ENCODE measurements at regions not wholly inside any gene's neighbourhood (a gene's known extent, or its start where the extent isn't known, plus 50 kb on each side); places are given as distances from the start of the nearest gene placed in this dataset.
A peak's percentile ranks its signal among the peaks of the same experiment; 100 is the strongest.

DNA sequence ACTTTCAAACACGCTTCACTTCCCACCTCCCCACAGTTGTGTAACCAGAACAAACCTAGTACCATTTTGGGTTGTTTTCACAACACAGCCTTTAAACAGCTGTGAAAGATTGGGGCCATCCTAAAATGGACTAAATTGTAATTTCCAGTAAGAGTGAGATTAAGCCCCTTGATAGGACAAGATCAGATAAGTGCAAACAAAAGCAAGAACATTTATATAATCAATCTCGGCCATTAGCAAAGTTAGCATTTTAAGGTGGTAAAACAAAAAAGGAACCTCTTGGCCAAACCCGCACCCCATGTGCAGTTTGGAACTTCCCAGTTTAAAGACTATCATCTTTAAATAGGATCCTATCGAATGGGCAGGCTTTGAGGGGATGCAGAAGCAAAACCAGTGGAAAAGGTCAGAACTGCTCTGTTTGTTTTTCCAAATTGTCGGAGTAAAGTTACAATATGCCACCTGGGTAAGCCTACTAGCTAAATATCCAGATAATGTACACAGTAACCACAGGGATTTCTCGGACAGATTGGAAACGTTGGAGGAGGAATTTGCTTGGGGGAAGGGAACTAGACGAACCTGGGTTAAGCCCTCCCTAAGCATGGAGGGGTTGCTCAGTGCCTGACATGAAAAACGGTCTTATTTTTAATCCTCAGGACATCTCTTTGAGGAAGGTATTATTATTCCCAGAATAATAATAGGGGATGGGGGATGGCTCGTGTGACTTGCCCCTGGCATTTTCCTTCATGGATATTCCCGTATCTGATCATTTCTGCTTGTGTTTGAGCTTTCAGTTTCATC lies 159.8 kb upstream of the SALL4 start:
- no peak overlapping the region for H3K4me3 ChIP-seq (ENCODE audit: low read depth, low read length)
- no peaks in the 10 kb centered on the region for H3K4me1 ChIP-seq (ENCODE audit: control insufficient read depth, insufficient read depth, low read length, poor library complexity, severe bottlenecking)
- Mint-ChIP-seq H3K4me1 (peaks cover 0 to 3% (median 0%) of the 10 kb centered on the region in 4 donors), H3K9me3 (no peaks in the 10 kb centered on the region), H3K27me3 (peaks cover 18% of the 10 kb centered on the region), H3K27ac (no peak overlapping the region), H3K36me3 (no peaks in the 10 kb centered on the region), H3K4me3 (no peak overlapping the region)
- no peaks in the 10 kb centered on the region for H3K9me3 ChIP-seq (ENCODE audit: control insufficient read depth in 2 of 2, low read length in 2 of 2)
- no peaks in the 10 kb centered on the region for H3K36me3 ChIP-seq (ENCODE audit: control insufficient read depth, insufficient read depth, low read length)
- no peaks in the 10 kb centered on the region for H3K27me3 ChIP-seq (ENCODE audit: control insufficient read depth, insufficient read depth, low read length)
- ATAC-seq (ENCODE audit: low read depth in 2 of 2), result no peak
- H3K27ac ChIP-seq (ENCODE audit: insufficient read depth, low read length, poor library complexity, severe bottlenecking), result no peak overlapping the region
- no peak for DNase-seq

DNA sequence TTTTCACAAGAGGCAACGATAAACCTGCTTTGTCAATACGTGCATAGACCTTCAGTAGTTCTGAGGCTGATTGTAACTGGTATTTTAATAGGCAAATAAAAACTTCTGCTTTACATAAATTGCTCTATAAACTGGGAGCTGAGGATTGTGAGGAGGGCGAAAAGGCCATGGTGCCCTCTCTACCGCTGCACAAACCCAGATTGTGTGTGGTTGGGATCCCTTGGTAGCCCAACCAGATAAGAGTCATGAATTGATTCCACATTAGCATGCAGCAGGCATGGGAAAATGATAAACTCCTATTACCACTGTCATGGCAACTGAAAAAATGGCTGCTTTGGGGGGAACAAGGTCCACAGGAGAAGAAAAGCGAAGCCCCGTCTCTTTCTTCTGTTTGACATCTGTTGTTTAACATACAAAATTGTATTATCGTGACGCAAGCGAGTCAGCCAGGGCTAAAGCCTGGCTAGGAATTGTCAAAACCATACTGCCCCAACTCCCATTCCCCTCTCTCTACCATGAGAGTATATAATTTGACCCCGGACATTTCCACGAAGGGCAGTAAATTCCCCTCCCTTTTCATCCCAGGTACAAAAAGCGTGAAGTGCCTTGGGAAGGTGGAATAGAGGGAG lies 157.8 kb upstream of the SALL4 start:
- no peak overlapping the region for H3K27ac ChIP-seq (ENCODE audit: insufficient read depth, low read length, poor library complexity, severe bottlenecking)
- Mint-ChIP-seq H3K27ac (no peak overlapping the region), H3K4me3 (no peak overlapping the region)

DNA sequence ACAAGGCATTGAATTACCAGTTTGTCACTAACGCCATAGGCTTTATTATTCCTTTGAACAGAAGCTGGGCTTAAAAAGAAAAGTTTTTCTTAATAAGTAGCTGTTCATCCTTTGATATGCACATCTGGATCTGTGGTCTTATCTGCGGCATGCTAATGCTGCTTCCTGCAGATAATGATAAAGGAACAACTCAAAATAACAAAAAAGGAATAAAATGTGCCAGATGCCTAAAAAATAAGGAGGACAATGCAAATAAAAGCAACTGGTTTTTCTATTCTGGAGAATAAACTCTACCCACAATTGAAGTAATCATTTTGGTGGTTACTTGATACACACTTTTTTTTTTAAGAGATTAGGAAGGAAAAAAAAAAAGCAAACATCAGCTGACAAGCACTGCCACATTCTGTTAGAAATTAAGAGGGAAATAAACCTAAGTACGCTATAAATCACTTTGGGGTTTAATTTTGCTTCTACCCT lies 156.8 kb upstream of the SALL4 start:
- Histone ChIP-seq H3K4me1 (ENCODE audit: control insufficient read depth, insufficient read depth, low read length, poor library complexity, severe bottlenecking) (no peaks in the 10 kb centered on the region), H3K27ac (ENCODE audit: insufficient read depth, low read length, poor library complexity, severe bottlenecking) (no peak overlapping the region), H3K27me3 (ENCODE audit: control insufficient read depth, insufficient read depth, low read length) (no peaks in the 10 kb centered on the region), H3K36me3 (ENCODE audit: control insufficient read depth, insufficient read depth, low read length) (no peaks in the 10 kb centered on the region), H3K9me3 (ENCODE audit: control insufficient read depth in 2 of 2, low read length in 2 of 2) (no peaks in the 10 kb centered on the region), H3K4me3 (ENCODE audit: low read depth, low read length) (no peak overlapping the region)
- ATAC-seq (ENCODE audit: low read depth in 2 of 2) (no peak), DNase-seq (no peak)
- no peaks in the 10 kb centered on the region for H3K9me3 Mint-ChIP-seq
- H3K36me3 Mint-ChIP-seq, result no peaks in the 10 kb centered on the region
- no peak overlapping the region for H3K4me3 Mint-ChIP-seq
- peaks cover 0 to 3% (median 0%) of the 10 kb centered on the region in 4 donors for H3K4me1 Mint-ChIP-seq
- H3K27me3 Mint-ChIP-seq, result peaks cover 18% of the 10 kb centered on the region
- no peak overlapping the region for H3K27ac Mint-ChIP-seq

More for the DNA sequence above, 157.8 kb upstream of the SALL4 start:
- Mint-ChIP-seq H3K4me1 (peaks cover 0 to 3% (median 0%) of the 10 kb centered on the region in 4 donors), H3K9me3 (no peaks in the 10 kb centered on the region), H3K27me3 (peaks cover 18% of the 10 kb centered on the region), H3K36me3 (no peaks in the 10 kb centered on the region)
- no peaks in the 10 kb centered on the region for H3K9me3 ChIP-seq (ENCODE audit: control insufficient read depth in 2 of 2, low read length in 2 of 2)
- no peaks in the 10 kb centered on the region for H3K27me3 ChIP-seq (ENCODE audit: control insufficient read depth, insufficient read depth, low read length)
- H3K4me3 ChIP-seq (ENCODE audit: low read depth, low read length), result no peak overlapping the region
- DNase-seq, result no peak
- H3K36me3 ChIP-seq (ENCODE audit: control insufficient read depth, insufficient read depth, low read length), result no peaks in the 10 kb centered on the region
- no peaks in the 10 kb centered on the region for H3K4me1 ChIP-seq (ENCODE audit: control insufficient read depth, insufficient read depth, low read length, poor library complexity, severe bottlenecking)
- no peak for ATAC-seq (ENCODE audit: low read depth in 2 of 2)

DNA sequence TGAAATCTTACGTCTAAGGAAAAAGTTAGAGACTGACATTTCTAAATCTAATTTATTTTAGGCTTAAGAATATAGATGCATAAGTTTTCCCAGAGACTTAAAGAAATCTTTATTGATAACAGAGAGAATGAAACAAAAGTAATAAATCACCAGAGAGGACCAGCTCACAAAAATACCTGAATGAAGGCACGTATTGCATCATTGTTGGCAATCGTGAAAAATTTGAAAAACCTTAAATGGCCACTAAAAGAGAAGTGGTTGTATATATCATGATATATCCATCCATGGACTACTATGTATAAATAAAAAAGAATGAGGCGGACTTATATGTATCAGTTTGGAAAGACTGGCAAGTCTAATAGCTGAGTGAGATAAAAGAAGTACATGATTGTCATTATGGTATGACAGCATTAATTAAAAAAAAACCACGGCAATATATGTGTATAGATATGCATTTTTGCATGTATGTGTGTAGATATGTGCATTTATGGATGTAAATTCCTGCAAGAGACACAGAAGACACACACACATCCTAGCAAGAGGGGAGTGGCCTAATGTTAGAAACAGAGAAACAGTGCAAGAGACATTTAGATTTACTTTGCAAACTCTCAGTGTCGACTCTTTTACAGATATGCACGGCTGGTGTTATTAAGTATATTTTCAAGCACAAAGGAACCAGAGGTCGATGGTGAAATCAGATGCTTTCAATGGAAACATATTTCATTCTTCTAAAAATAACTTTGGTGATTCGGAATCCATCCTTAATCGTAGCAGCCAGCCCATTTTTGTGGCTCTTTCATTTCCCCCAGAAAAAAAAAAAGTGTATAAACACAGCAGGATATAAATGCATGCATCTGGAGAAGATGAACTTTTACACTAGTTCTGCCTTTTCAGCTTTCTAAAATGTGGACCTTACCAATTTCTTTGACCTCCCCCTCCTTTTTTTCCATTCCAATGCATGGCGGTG lies 156.1 kb upstream of the SALL4 start:
- no peaks in the 10 kb centered on the region for H3K36me3 Mint-ChIP-seq
- peaks cover 0 to 3% (median 0%) of the 10 kb centered on the region in 7 donors for H3K9me3 Mint-ChIP-seq
- H3K27me3 Mint-ChIP-seq, result peaks cover 20% of the 10 kb centered on the region
- DNase-seq (no peak), ATAC-seq (ENCODE audit: low read depth in 2 of 2) (no peak)
- H3K4me1 Mint-ChIP-seq, result peaks cover 0 to 3% (median 0%) of the 10 kb centered on the region in 4 donors
- H3K4me3 Mint-ChIP-seq, result no peak overlapping the region
- no peak overlapping the region for H3K27ac ChIP-seq (ENCODE audit: insufficient read depth, low read length, poor library complexity, severe bottlenecking)
- H3K27ac Mint-ChIP-seq, result no peak overlapping the region
- H3K27me3 ChIP-seq (ENCODE audit: control insufficient read depth, insufficient read depth, low read length), result no peaks in the 10 kb centered on the region
- H3K9me3 ChIP-seq (ENCODE audit: control insufficient read depth in 2 of 2, low read length in 2 of 2), result no peaks in the 10 kb centered on the region
- no peaks in the 10 kb centered on the region for H3K36me3 ChIP-seq (ENCODE audit: control insufficient read depth, insufficient read depth, low read length)
- no peaks in the 10 kb centered on the region for H3K4me1 ChIP-seq (ENCODE audit: control insufficient read depth, insufficient read depth, low read length, poor library complexity, severe bottlenecking)
- H3K4me3 ChIP-seq (ENCODE audit: low read depth, low read length), result no peak overlapping the region

DNA sequence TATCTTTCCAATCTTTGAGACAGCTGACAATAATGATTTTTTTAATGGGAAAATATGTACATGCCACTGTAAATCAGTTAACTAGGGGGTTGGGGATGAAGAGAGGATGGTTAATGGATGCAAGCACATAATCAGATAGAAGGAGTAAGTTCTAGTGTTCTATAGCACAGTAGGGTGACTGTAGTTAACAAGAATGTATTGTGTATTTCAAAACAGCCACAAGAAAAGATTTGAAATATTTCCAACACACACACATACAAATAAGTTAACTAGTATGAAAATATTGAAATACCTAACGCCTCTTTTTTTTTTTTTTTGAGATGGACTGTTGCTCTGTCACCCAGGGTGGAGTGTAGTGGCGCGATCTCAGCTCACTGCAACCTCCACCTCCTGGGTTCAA lies 153.4 kb upstream of the SALL4 start:
- H3K27me3 Mint-ChIP-seq, result peaks cover 22% of the 10 kb centered on the region
- no peak overlapping the region for H3K4me3 ChIP-seq (ENCODE audit: low read depth, low read length)
- no peaks in the 10 kb centered on the region for H3K27me3 ChIP-seq (ENCODE audit: control insufficient read depth, insufficient read depth, low read length)
- peaks cover 0 to 3% (median 0%) of the 10 kb centered on the region in 7 donors for H3K9me3 Mint-ChIP-seq
- H3K4me3 Mint-ChIP-seq, result no peak overlapping the region
- H3K36me3 Mint-ChIP-seq, result no peaks in the 10 kb centered on the region
- H3K9me3 ChIP-seq (ENCODE audit: control insufficient read depth in 2 of 2, low read length in 2 of 2), result no peaks in the 10 kb centered on the region
- peaks cover 0 to 3% (median 0%) of the 10 kb centered on the region in 4 donors for H3K4me1 Mint-ChIP-seq
- DNase-seq (no peak), ATAC-seq (ENCODE audit: low read depth in 2 of 2) (no peak)
- H3K27ac Mint-ChIP-seq, result no peak overlapping the region
- no peaks in the 10 kb centered on the region for H3K4me1 ChIP-seq (ENCODE audit: control insufficient read depth, insufficient read depth, low read length, poor library complexity, severe bottlenecking)
- no peak overlapping the region for H3K27ac ChIP-seq (ENCODE audit: insufficient read depth, low read length, poor library complexity, severe bottlenecking)
- no peaks in the 10 kb centered on the region for H3K36me3 ChIP-seq (ENCODE audit: control insufficient read depth, insufficient read depth, low read length)

DNA sequence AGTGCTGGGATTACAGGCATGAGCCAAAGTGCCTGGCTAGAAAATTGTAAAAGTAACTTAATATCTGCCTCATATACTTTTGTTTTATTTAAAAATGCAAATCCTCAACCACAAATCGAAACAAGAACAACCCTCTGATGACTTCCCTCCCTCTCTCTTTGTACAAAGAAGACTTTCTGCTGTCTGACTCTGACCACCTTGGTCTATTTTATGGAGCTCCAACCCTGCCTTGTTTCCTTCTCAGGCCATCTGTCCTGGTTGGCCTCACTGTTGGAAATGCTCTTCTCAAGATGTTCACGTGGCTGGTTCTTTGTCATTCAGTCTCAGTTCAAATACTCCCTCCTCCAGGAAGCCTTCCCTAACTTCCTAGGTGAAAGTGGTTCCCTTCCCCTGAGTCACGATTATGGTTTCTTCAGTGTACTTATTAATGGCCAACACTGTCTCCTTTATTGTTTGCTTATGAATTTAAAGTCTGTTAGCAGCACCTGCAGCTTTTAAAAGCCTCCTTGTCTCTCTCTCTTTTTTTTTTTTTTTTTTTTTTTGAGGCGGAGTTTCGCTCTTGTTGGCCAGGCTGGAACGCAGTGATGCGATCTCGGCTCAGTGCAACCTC lies 151.5 kb upstream of the SALL4 start:
- Mint-ChIP-seq H3K9me3 (peaks cover 0 to 3% (median 0%) of the 10 kb centered on the region in 7 donors), H3K27ac (peak overlapping the region in 1 of 3 donors; percentile 82), H3K27me3 (peaks cover 14% of the 10 kb centered on the region), H3K36me3 (no peaks in the 10 kb centered on the region), H3K4me3 (no peak overlapping the region), H3K4me1 (no peaks in the 10 kb centered on the region)
- no peak overlapping the region for H3K27ac ChIP-seq (ENCODE audit: insufficient read depth, low read length, poor library complexity, severe bottlenecking)
- no peaks in the 10 kb centered on the region for H3K4me1 ChIP-seq (ENCODE audit: control insufficient read depth, insufficient read depth, low read length, poor library complexity, severe bottlenecking)
- ATAC-seq (ENCODE audit: low read depth in 2 of 2) (no peak), DNase-seq (no peak)
- H3K27me3 ChIP-seq (ENCODE audit: control insufficient read depth, insufficient read depth, low read length), result no peaks in the 10 kb centered on the region
- H3K36me3 ChIP-seq (ENCODE audit: control insufficient read depth, insufficient read depth, low read length), result no peaks in the 10 kb centered on the region
- H3K9me3 ChIP-seq (ENCODE audit: control insufficient read depth in 2 of 2, low read length in 2 of 2), result no peaks in the 10 kb centered on the region
- no peak overlapping the region for H3K4me3 ChIP-seq (ENCODE audit: low read depth, low read length)

DNA sequence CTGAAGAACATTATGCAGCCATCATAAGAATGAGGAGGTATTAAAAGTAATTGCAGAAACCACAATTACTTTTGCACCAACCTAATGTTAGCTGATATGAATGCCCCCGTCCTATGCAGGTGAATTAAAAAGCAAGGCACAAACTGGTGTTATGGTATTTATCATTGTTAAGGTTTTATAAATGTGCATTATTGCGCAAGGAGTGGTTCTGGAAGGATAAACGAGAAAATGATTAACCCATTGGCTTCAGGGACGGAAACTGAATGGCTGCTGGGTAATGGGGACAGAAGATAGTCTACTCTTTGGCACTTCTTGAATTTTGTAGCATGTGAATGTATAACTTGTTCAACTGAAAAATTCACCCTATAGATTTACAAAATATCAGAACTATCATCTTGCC lies 148.6 kb upstream of the SALL4 start:
- Histone ChIP-seq H3K27me3 (ENCODE audit: control insufficient read depth, insufficient read depth, low read length) (no peaks in the 10 kb centered on the region), H3K27ac (ENCODE audit: insufficient read depth, low read length, poor library complexity, severe bottlenecking) (no peak overlapping the region), H3K4me1 (ENCODE audit: control insufficient read depth, insufficient read depth, low read length, poor library complexity, severe bottlenecking) (no peaks in the 10 kb centered on the region), H3K4me3 (ENCODE audit: low read depth, low read length) (no peak overlapping the region), H3K9me3 (ENCODE audit: control insufficient read depth in 2 of 2, low read length in 2 of 2) (no peaks in the 10 kb centered on the region), H3K36me3 (ENCODE audit: control insufficient read depth, insufficient read depth, low read length) (no peaks in the 10 kb centered on the region)
- H3K4me3 Mint-ChIP-seq, result no peak overlapping the region
- DNase-seq, result no peak
- H3K27ac Mint-ChIP-seq, result no peak overlapping the region
- no peak for ATAC-seq (ENCODE audit: low read depth in 2 of 2)
- no peaks in the 10 kb centered on the region for H3K4me1 Mint-ChIP-seq
- no peaks in the 10 kb centered on the region for H3K36me3 Mint-ChIP-seq
- peaks cover 0 to 3% (median 0%) of the 10 kb centered on the region in 7 donors for H3K9me3 Mint-ChIP-seq
- H3K27me3 Mint-ChIP-seq, result peaks cover 4% of the 10 kb centered on the region

Measured in CD4-positive, CD25-positive, alpha-beta regulatory T cell (primary cell).